ENCODE measurements at regions not wholly inside any gene's neighbourhood (a gene's known extent, or its start where the extent isn't known, plus 50 kb on each side); places are given as distances from the start of the nearest gene placed in this dataset.

DNA sequence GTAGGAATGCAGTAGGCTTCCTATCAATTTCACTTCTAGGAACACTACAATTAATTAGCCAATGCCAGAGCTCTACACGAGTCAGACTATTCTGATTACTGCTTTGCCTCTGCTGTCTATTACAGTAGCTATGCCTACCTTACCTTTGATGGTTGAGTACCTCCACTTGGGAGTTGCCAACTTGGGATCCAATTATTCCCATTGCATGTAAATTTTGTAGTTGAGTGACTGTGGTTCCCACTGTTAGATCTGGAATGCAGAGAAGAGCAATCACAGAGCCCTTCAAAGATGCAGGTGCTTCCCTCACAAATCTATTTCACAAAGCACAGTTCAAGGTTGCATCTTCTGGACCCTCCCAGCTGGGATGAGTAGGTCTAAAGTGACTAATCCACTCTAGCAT is 62.9 kb upstream of the AASS start:
- Histone ChIP-seq H3K18ac (ENCODE audit: insufficient read length, low read depth, low read length) (no peak overlapping the region), H2AK5ac (ENCODE audit: insufficient read length, low read length) (no peak overlapping the region), H3K9ac (ENCODE audit: extremely low read depth, insufficient read length, low read length) (no peak overlapping the region), H2AFZ (ENCODE audit: low read length) (no peak overlapping the region), H3K23me2 (ENCODE audit: insufficient read length, low read depth, low read length, poor library complexity, severe bottlenecking) (no peaks in the 10 kb centered on the region), H3K4me2 (ENCODE audit: insufficient read depth, insufficient read length, low read length) (no peak overlapping the region), H3K9me3 (ENCODE audit: control insufficient read depth, low read depth, low read length) (no peaks in the 10 kb centered on the region), H3K23ac (ENCODE audit: insufficient read length, low read depth, low read length) (no peak overlapping the region), H2BK15ac (ENCODE audit: low read depth, low read length) (no peak overlapping the region), H3K79me2 (ENCODE audit: insufficient read depth, low read length) (no peaks in the 10 kb centered on the region), H3T11ph (ENCODE audit: low read length) (no peak overlapping the region), H4K8ac (replicated peaks; ENCODE audit: insufficient read length, low read depth, low read length) (no peak overlapping the region), H4K5ac (ENCODE audit: insufficient read length, low read depth, low read length) (no peak overlapping the region), H2BK120ac (ENCODE audit: low read depth, low read length, poor library complexity, severe bottlenecking) (no peak overlapping the region), H3K27ac (ENCODE audit: insufficient read length, low read depth, low read length) (no peak overlapping the region), H4K91ac (ENCODE audit: insufficient read length, low read depth, low read length) (no peak overlapping the region), H2BK20ac (ENCODE audit: low read depth, low read length, poor library complexity, severe bottlenecking) (no peak overlapping the region), H4K20me1 (ENCODE audit: control insufficient read depth, insufficient read depth, insufficient read length) (no peaks in the 10 kb centered on the region), H2BK5ac (ENCODE audit: insufficient read length, low read length) (no peak overlapping the region), H3K27me3 (ENCODE audit: insufficient read depth, low read length) (no peaks in the 10 kb centered on the region), H3K14ac (ENCODE audit: insufficient read depth, low read length) (no peak overlapping the region), H3K4me1 (ENCODE audit: insufficient read depth, low read length) (no peaks in the 10 kb centered on the region), H3K56ac (ENCODE audit: insufficient read length, low read depth, low read length) (no peak overlapping the region), H3K4ac (ENCODE audit: low read depth, low read length) (no peak overlapping the region), H3K79me1 (ENCODE audit: insufficient read depth, low read depth, low read length, poor library complexity, severe bottlenecking) (no peaks in the 10 kb centered on the region), H2BK12ac (ENCODE audit: insufficient read length, low read depth, low read length) (no peak overlapping the region)
- TF ChIP-seq, protein P1, sequence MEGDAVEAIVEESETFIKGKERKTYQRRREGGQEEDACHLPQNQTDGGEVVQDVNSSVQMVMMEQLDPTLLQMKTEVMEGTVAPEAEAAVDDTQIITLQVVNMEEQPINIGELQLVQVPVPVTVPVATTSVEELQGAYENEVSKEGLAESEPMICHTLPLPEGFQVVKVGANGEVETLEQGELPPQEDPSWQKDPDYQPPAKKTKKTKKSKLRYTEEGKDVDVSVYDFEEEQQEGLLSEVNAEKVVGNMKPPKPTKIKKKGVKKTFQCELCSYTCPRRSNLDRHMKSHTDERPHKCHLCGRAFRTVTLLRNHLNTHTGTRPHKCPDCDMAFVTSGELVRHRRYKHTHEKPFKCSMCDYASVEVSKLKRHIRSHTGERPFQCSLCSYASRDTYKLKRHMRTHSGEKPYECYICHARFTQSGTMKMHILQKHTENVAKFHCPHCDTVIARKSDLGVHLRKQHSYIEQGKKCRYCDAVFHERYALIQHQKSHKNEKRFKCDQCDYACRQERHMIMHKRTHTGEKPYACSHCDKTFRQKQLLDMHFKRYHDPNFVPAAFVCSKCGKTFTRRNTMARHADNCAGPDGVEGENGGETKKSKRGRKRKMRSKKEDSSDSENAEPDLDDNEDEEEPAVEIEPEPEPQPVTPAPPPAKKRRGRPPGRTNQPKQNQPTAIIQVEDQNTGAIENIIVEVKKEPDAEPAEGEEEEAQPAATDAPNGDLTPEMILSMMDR (conservative IDR thresholded peaks at IDR 0.05) = no peak
- H3K27ac Mint-ChIP-seq = no peak overlapping the region
- H3K4me3 Mint-ChIP-seq = no peak overlapping the region
- H3K27me3 Mint-ChIP-seq (ENCODE audit: low read depth) = no peaks in the 10 kb centered on the region
- DNase-seq = no peak
- no CpG with 5 or more reads among the region's 1 CpG for WGBS (ENCODE audit: extremely low coverage, insufficient read length, low lambda C conversion rate)
- H3K36me3 Mint-ChIP-seq (ENCODE audit: insufficient read depth in 1 of 3, low read depth in 3 of 3) = peaks cover 9 to 39% (median 26%) of the 10 kb centered on the region in 3 experiments
- no peaks in the 10 kb centered on the region for H3K4me1 Mint-ChIP-seq
- H3K9me3 Mint-ChIP-seq = peaks cover 14 to 37% of the 10 kb centered on the region in 2 experiments

Data from H9 (cell line).